ENCODE measurements at regions not wholly inside any gene's neighbourhood (a gene's known extent, or its start where the extent isn't known, plus 50 kb on each side); places are given as distances from the start of the nearest gene placed in this dataset.

DNA sequence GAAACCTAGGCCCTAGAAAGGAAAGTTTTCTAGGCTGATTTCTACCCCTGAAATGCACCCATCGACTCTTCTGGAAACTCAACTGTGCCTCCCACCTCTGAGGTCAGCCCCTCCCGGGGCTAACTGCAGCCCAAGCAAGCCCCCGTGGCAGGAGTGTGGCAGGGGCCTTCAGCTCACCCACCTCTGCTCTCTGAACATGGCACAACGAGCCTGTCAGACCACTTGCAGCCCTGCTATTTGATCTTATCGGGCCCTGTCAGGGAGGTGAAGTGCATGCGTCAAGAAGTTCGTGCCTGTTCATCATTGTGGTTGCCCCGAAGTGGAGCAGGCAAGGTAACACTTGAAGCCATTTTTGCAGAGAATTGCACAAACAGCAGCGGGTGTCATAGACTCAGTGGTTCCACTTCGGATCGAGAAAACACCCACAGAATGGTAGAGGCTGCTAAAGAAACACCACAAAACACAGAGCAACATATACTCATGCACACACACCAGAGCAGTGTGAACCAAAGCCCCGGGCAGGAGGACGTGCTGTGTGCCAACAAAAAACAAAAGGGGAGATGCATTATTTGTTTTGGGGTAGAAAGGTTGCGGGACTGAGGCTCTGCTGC is 262.7 kb downstream of the ETS1 start:
- H2BK12ac ChIP-seq (ENCODE audit: low read length in 2 of 2) = no peak overlapping the region
- no peak overlapping the region for H3K18ac ChIP-seq (ENCODE audit: low read depth in 1 of 2, low read length in 2 of 2)
- WGBS = 89% methylated on average over 14 of the region's 14 CpGs

DNA sequence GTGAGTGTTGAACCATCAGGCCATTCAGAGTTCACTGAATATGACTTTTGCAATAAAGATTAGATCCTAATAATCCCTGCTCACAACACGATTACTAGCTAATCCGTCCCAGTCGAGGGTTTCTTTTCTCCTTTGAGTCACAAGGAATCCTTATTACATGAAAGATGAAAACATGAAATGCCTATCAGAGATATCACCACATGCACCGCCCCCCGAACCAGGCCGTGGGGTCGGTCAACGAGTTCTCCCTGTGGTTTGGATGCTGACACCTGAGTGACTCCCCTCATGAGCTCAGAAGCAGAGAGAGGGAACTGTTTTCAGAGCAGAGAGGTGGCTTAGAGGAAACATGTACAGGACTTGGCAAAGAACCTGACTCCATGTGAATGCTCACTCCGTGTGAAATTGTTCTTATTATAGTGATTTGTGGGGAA is 263.3 kb downstream of the ETS1 start:
- DNase-seq = no peak
- Histone ChIP-seq H2BK120ac (ENCODE audit: low read depth, low read length) (no peak overlapping the region), H3K9ac (ENCODE audit: low read length) (no peak overlapping the region), H3K18ac (ENCODE audit: low read depth in 1 of 2, low read length in 2 of 2) (no peak overlapping the region), H3K4me3 (ENCODE audit: insufficient read depth in 1 of 2, low read depth in 1 of 2, low read length in 2 of 2) (no peak overlapping the region), H3K4me1 (ENCODE audit: control insufficient read depth, insufficient read depth, low read depth, low read length) (no peaks in the 10 kb centered on the region), H2BK12ac (ENCODE audit: low read length in 2 of 2) (no peak overlapping the region), H3K9me3 (ENCODE audit: control insufficient read depth, low read length) (no peaks in the 10 kb centered on the region), H3K4ac (ENCODE audit: low read depth in 1 of 2, low read length in 2 of 2) (no peak overlapping the region), H2AK5ac (ENCODE audit: low read length, severe bottlenecking) (no peak overlapping the region), H3K4me2 (ENCODE audit: low read length, poor library complexity, severe bottlenecking) (no peak overlapping the region), H2BK5ac (ENCODE audit: low read depth, low read length, poor library complexity, severe bottlenecking) (no peak overlapping the region), H3K36me3 (ENCODE audit: control insufficient read depth in 1 of 2, insufficient read depth in 2 of 2, low read depth in 1 of 2, low read length in 2 of 2) (no peaks in the 10 kb centered on the region), H2AFZ (ENCODE audit: low read depth, low read length) (no peak overlapping the region), H2BK15ac (ENCODE audit: low read depth, poor library complexity, severe bottlenecking) (no peak overlapping the region), H3K14ac (ENCODE audit: low read length in 2 of 2) (no peak overlapping the region), H3K23ac (ENCODE audit: low read length in 2 of 2) (no peak overlapping the region), H4K8ac (ENCODE audit: low read length) (no peak overlapping the region), H4K91ac (ENCODE audit: low read length) (no peak overlapping the region), H3K79me1 (replicated peaks; ENCODE audit: low read length, poor library complexity, severe bottlenecking) (no peaks in the 10 kb centered on the region), H3K27me3 (ENCODE audit: control insufficient read depth in 1 of 2, insufficient read depth in 1 of 2, low read length in 2 of 2) (no peaks in the 10 kb centered on the region), H3K27ac (ENCODE audit: low read length, poor library complexity, severe bottlenecking) (no peak overlapping the region)
- 91% methylated on average over 9 of the region's 9 CpGs for WGBS

More for the DNA sequence above, 262.7 kb downstream of the ETS1 start:
- Histone ChIP-seq H3K4ac (ENCODE audit: low read depth in 1 of 2, low read length in 2 of 2) (no peak overlapping the region), H3K4me3 (ENCODE audit: insufficient read depth in 1 of 2, low read depth in 1 of 2, low read length in 2 of 2) (no peak overlapping the region), H3K23ac (ENCODE audit: low read length in 2 of 2) (no peak overlapping the region), H3K27ac (ENCODE audit: low read length, poor library complexity, severe bottlenecking) (no peak overlapping the region), H3K4me1 (ENCODE audit: control insufficient read depth, insufficient read depth, low read depth, low read length) (no peaks in the 10 kb centered on the region), H3K9ac (ENCODE audit: low read length) (no peak overlapping the region), H2BK15ac (ENCODE audit: low read depth, poor library complexity, severe bottlenecking) (no peak overlapping the region), H3K27me3 (ENCODE audit: control insufficient read depth in 1 of 2, insufficient read depth in 1 of 2, low read length in 2 of 2) (no peaks in the 10 kb centered on the region), H3K14ac (ENCODE audit: low read length in 2 of 2) (no peak overlapping the region), H2AK5ac (ENCODE audit: low read length, severe bottlenecking) (no peak overlapping the region), H3K4me2 (ENCODE audit: low read length, poor library complexity, severe bottlenecking) (no peak overlapping the region), H3K79me1 (replicated peaks; ENCODE audit: low read length, poor library complexity, severe bottlenecking) (no peaks in the 10 kb centered on the region), H2AFZ (ENCODE audit: low read depth, low read length) (no peak overlapping the region), H4K8ac (ENCODE audit: low read length) (no peak overlapping the region), H2BK5ac (ENCODE audit: low read depth, low read length, poor library complexity, severe bottlenecking) (no peak overlapping the region), H4K91ac (ENCODE audit: low read length) (no peak overlapping the region), H3K9me3 (ENCODE audit: control insufficient read depth, low read length) (no peaks in the 10 kb centered on the region), H2BK120ac (ENCODE audit: low read depth, low read length) (no peak overlapping the region), H3K36me3 (ENCODE audit: control insufficient read depth in 1 of 2, insufficient read depth in 2 of 2, low read depth in 1 of 2, low read length in 2 of 2) (no peaks in the 10 kb centered on the region)
- DNase-seq = no peak

DNA sequence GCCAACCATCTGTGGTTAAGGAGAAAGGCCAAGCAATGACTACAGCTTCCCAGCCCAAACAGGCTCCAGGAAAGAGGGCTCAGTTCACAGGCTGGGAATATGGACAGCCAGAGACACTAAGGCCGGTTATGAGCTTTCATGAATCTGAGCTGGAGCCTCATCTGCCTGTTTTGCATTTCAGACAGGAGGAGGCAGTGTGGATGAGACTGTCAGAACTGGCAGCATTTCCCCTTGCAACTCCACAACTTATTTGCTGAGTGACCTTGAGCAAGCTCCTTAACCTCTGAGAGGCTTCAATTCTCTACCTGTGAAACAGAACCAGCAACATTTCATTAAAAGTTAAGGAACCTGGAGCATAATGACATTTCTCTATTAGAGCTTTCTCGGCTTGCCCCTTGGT is 264.0 kb downstream of the ETS1 start:
- no peak overlapping the region for H2BK120ac ChIP-seq (ENCODE audit: low read depth, low read length)
- H3K9me3 ChIP-seq (ENCODE audit: control insufficient read depth, low read length) = no peaks in the 10 kb centered on the region
- 90% methylated on average over 2 of the region's 2 CpGs for WGBS
- no peaks in the 10 kb centered on the region for H3K4me1 ChIP-seq (ENCODE audit: control insufficient read depth, insufficient read depth, low read depth, low read length)
- H3K9ac ChIP-seq (ENCODE audit: low read length) = no peak overlapping the region
- no peak overlapping the region for H3K4me3 ChIP-seq (ENCODE audit: insufficient read depth in 1 of 2, low read depth in 1 of 2, low read length in 2 of 2)
- no peak overlapping the region for H4K8ac ChIP-seq (ENCODE audit: low read length)
- no peaks in the 10 kb centered on the region for H3K27me3 ChIP-seq (ENCODE audit: control insufficient read depth in 1 of 2, insufficient read depth in 1 of 2, low read length in 2 of 2)
- H3K27ac ChIP-seq (ENCODE audit: low read length, poor library complexity, severe bottlenecking) = no peak overlapping the region
- no peak overlapping the region for H3K4ac ChIP-seq (ENCODE audit: low read depth in 1 of 2, low read length in 2 of 2)
- H3K23ac ChIP-seq (ENCODE audit: low read length in 2 of 2) = no peak overlapping the region
- H2AFZ ChIP-seq (ENCODE audit: low read depth, low read length) = no peak overlapping the region
- no peak overlapping the region for H3K4me2 ChIP-seq (ENCODE audit: low read length, poor library complexity, severe bottlenecking)
- no peak overlapping the region for H3K18ac ChIP-seq (ENCODE audit: low read depth in 1 of 2, low read length in 2 of 2)
- H3K79me1 ChIP-seq (replicated peaks; ENCODE audit: low read length, poor library complexity, severe bottlenecking) = no peaks in the 10 kb centered on the region
- H2AK5ac ChIP-seq (ENCODE audit: low read length, severe bottlenecking) = no peak overlapping the region
- H3K14ac ChIP-seq (ENCODE audit: low read length in 2 of 2) = no peak overlapping the region
- no peak overlapping the region for H4K91ac ChIP-seq (ENCODE audit: low read length)
- no peak overlapping the region for H2BK15ac ChIP-seq (ENCODE audit: low read depth, poor library complexity, severe bottlenecking)
- no peaks in the 10 kb centered on the region for H3K36me3 ChIP-seq (ENCODE audit: control insufficient read depth in 1 of 2, insufficient read depth in 2 of 2, low read depth in 1 of 2, low read length in 2 of 2)
- H2BK12ac ChIP-seq (ENCODE audit: low read length in 2 of 2) = no peak overlapping the region
- no peak overlapping the region for H2BK5ac ChIP-seq (ENCODE audit: low read depth, low read length, poor library complexity, severe bottlenecking)
- DNase-seq = peak; percentile 49

DNA sequence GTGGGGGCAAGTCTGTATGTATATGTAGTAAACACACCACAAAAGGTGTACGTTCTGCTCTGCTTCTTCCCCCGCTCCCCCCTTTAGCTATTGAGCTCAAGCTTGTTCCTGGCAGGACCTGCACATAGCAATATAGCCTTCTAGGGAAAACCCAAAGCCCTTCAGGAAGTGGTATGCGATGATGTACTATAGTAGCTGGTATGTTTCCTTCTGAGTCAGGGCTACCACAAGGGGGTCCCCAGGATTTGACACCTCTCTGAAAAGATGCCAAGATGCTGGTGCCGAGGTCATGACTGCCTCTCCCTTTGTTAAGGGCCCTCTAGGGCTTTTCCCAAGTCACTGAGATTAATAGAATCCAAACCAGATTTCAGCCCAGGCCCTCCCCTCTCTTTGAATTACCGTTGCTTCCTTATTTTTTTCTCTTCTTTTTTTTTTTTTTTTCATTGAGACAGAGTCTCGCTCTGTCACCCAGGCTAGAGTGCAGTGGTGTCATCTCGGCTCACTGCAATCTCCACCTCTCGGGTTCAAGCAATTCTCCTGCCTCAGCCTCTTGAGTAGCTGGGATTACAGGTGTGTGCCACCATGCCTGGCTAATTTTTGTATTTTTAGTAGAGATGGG is 268.4 kb downstream of the ETS1 start:
- H3K9ac ChIP-seq (ENCODE audit: low read length) = no peak overlapping the region
- H3K9me3 ChIP-seq (ENCODE audit: control insufficient read depth, low read length) = peaks cover 4% of the 10 kb centered on the region
- H4K91ac ChIP-seq (ENCODE audit: low read length) = no peak overlapping the region
- no peaks in the 10 kb centered on the region for H3K4me1 ChIP-seq (ENCODE audit: control insufficient read depth, insufficient read depth, low read depth, low read length)
- H2BK120ac ChIP-seq (ENCODE audit: low read depth, low read length) = no peak overlapping the region
- no peaks in the 10 kb centered on the region for H3K27me3 ChIP-seq (ENCODE audit: control insufficient read depth in 1 of 2, insufficient read depth in 1 of 2, low read length in 2 of 2)
- no peak overlapping the region for H3K14ac ChIP-seq (ENCODE audit: low read length in 2 of 2)
- H2BK5ac ChIP-seq (ENCODE audit: low read depth, low read length, poor library complexity, severe bottlenecking) = no peak overlapping the region
- H2AFZ ChIP-seq (ENCODE audit: low read depth, low read length) = no peak overlapping the region
- no peaks in the 10 kb centered on the region for H3K79me1 ChIP-seq (replicated peaks; ENCODE audit: low read length, poor library complexity, severe bottlenecking)
- H2BK15ac ChIP-seq (ENCODE audit: low read depth, poor library complexity, severe bottlenecking) = peak overlapping the region; percentile 21
- H4K8ac ChIP-seq (ENCODE audit: low read length) = no peak overlapping the region
- WGBS = 70% methylated on average over 6 of the region's 8 CpGs
- H3K4ac ChIP-seq (ENCODE audit: low read depth in 1 of 2, low read length in 2 of 2) = no peak overlapping the region
- H3K27ac ChIP-seq (ENCODE audit: low read length, poor library complexity, severe bottlenecking) = no peak overlapping the region
- no peak overlapping the region for H3K4me3 ChIP-seq (ENCODE audit: insufficient read depth in 1 of 2, low read depth in 1 of 2, low read length in 2 of 2)
- H3K18ac ChIP-seq (ENCODE audit: low read depth in 1 of 2, low read length in 2 of 2) = no peak overlapping the region
- no peaks in the 10 kb centered on the region for H3K36me3 ChIP-seq (ENCODE audit: control insufficient read depth in 1 of 2, insufficient read depth in 2 of 2, low read depth in 1 of 2, low read length in 2 of 2)
- DNase-seq = no peak
- H3K23ac ChIP-seq (ENCODE audit: low read length in 2 of 2) = no peak overlapping the region
- no peak overlapping the region for H3K4me2 ChIP-seq (ENCODE audit: low read length, poor library complexity, severe bottlenecking)
- H2BK12ac ChIP-seq (ENCODE audit: low read length in 2 of 2) = no peak overlapping the region
- H2AK5ac ChIP-seq (ENCODE audit: low read length, severe bottlenecking) = no peak overlapping the region

All from mesenchymal stem cell (in vitro differentiated cells and primary cell).